ENCODE measurements at regions not wholly inside any gene's neighbourhood (a gene's known extent, or its start where the extent isn't known, plus 50 kb on each side); places are given as distances from the start of the nearest gene placed in this dataset.

- Mint-ChIP-seq H3K27me3 (ENCODE audit: low read depth) (no peaks in the 10 kb centered on the region), H3K4me3 (no peak overlapping the region), H3K9me3 (no peaks in the 10 kb centered on the region), H3K27ac (no peak overlapping the region), H3K36me3 (ENCODE audit: insufficient read depth in 1 of 3, low read depth in 3 of 3) (no peaks in the 10 kb centered on the region), H3K4me1 (peaks cover 0 to 6% of the 10 kb centered on the region in 2 experiments; a peak in 2 of 4 replicates)
- Histone ChIP-seq H3K23ac (ENCODE audit: insufficient read length, low read depth, low read length) (no peak overlapping the region), H4K91ac (ENCODE audit: insufficient read length, low read depth, low read length) (no peak overlapping the region), H3K4me2 (ENCODE audit: insufficient read depth, insufficient read length, low read length) (no peak overlapping the region), H3T11ph (ENCODE audit: low read length) (no peak overlapping the region), H3K4ac (ENCODE audit: low read depth, low read length) (no peak overlapping the region), H4K20me1 (ENCODE audit: control insufficient read depth, insufficient read depth, insufficient read length) (no peaks in the 10 kb centered on the region), H2BK5ac (ENCODE audit: insufficient read length, low read length) (no peak overlapping the region), H2AK5ac (ENCODE audit: insufficient read length, low read length) (no peak overlapping the region), H3K56ac (ENCODE audit: insufficient read length, low read depth, low read length) (no peak overlapping the region), H2BK12ac (ENCODE audit: insufficient read length, low read depth, low read length) (no peak overlapping the region), H3K4me1 (ENCODE audit: insufficient read depth, low read length) (no peaks in the 10 kb centered on the region), H2BK15ac (ENCODE audit: low read depth, low read length) (no peak overlapping the region), H4K8ac (replicated peaks; ENCODE audit: insufficient read length, low read depth, low read length) (no peak overlapping the region), H2BK120ac (ENCODE audit: low read depth, low read length, poor library complexity, severe bottlenecking) (no peak overlapping the region), H3K14ac (ENCODE audit: insufficient read depth, low read length) (no peak overlapping the region), H3K27ac (ENCODE audit: insufficient read length, low read depth, low read length) (no peak overlapping the region), H3K27me3 (ENCODE audit: insufficient read depth, low read length) (no peaks in the 10 kb centered on the region), H3K23me2 (ENCODE audit: insufficient read length, low read depth, low read length, poor library complexity, severe bottlenecking) (no peaks in the 10 kb centered on the region), H4K5ac (ENCODE audit: insufficient read length, low read depth, low read length) (no peak overlapping the region), H3K79me1 (ENCODE audit: insufficient read depth, low read depth, low read length, poor library complexity, severe bottlenecking) (no peaks in the 10 kb centered on the region), H2AFZ (ENCODE audit: low read length) (no peak overlapping the region), H2BK20ac (ENCODE audit: low read depth, low read length, poor library complexity, severe bottlenecking) (no peak overlapping the region), H3K9me3 (ENCODE audit: control insufficient read depth, low read depth, low read length) (no peaks in the 10 kb centered on the region), H3K18ac (ENCODE audit: insufficient read length, low read depth, low read length) (no peak overlapping the region), H3K9ac (ENCODE audit: extremely low read depth, insufficient read length, low read length) (no peak overlapping the region), H3K79me2 (ENCODE audit: insufficient read depth, low read length) (no peaks in the 10 kb centered on the region)
- no peak for TF ChIP-seq CTCF (conservative IDR thresholded peaks at IDR 0.05)
- DNase-seq, result no peak
- no CpG with 5 or more reads among the region's 1 CpG for WGBS (ENCODE audit: extremely low coverage, insufficient read length, low lambda C conversion rate)
Observed at GRCh38 chr4:147034372-147034771, 88.7 kb upstream of the TTC29 start.

Data from H9 (cell line).